Lung (tissue), 11 donors: ENCODE measurements at regions not wholly inside any gene's neighbourhood (a gene's known extent, or its start where the extent isn't known, plus 50 kb on each side); places are given as distances from the start of the nearest gene placed in this dataset.

Source experiments
- ATAC-seq: fragments of 200-7000 bp; cut with Tn5 transposase; one replicate; pipeline ENCODE4 v1.9.1; 2020; ENCODE audit warnings: moderate number of reproducible peaks; ENCODE audit not compliant: insufficient read depth, low FRiP score
- DNase-seq, 3 donors: peaks; one replicate each; pipeline ENCODE4 v3.0.0-alpha.2; 2013 to 2017
- H3K27ac ChIP-seq, 2 donors: one replicate each; pipeline ENCODE4 v1.5.1; 2013; ENCODE audit warnings: mild to moderate bottlenecking in 2 of 2, moderate library complexity in 2 of 2, control low read depth in 1 of 2, inconsistent platforms in 1 of 2, low read depth in 1 of 2, low read length in 1 of 2
- H3K27me3 ChIP-seq, 3 donors: one replicate each; pipeline ENCODE4 v1.5.1; 2013; ENCODE audit warnings: low read length in 2 of 3; ENCODE audit not compliant: control insufficient read depth in 3 of 3, insufficient read depth in 3 of 3
- H3K36me3 ChIP-seq, 4 donors: one replicate each; pipeline ENCODE4 v1.5.1; 2013; ENCODE audit warnings: low read length in 4 of 4, mild to moderate bottlenecking in 1 of 4, moderate library complexity in 1 of 4; ENCODE audit not compliant: control insufficient read depth in 4 of 4, insufficient read depth in 4 of 4
- H3K4me1 ChIP-seq, 5 donors: one replicate each; pipeline ENCODE4 v1.5.1; 2013; ENCODE audit warnings: low read length in 5 of 5, mild to moderate bottlenecking in 2 of 5, moderate library complexity in 1 of 5; ENCODE audit not compliant: control insufficient read depth in 5 of 5, insufficient read depth in 5 of 5
- H3K4me3 ChIP-seq: one replicate; pipeline ENCODE4 v1.5.1; 2013; ENCODE audit warnings: mild to moderate bottlenecking, control low read depth, moderate library complexity
- H3K9ac ChIP-seq, 2 donors: one replicate each; pipeline ENCODE4 v1.5.1; 2013; ENCODE audit warnings: low read length in 2 of 2, control low read depth in 1 of 2; ENCODE audit not compliant: insufficient read depth in 1 of 2
- H3K9me3 ChIP-seq, 4 donors: one replicate each; pipeline ENCODE4 v1.5.1; 2013; ENCODE audit warnings: low read length in 3 of 4, mild to moderate bottlenecking in 1 of 4, moderate library complexity in 1 of 4; ENCODE audit not compliant: control insufficient read depth in 4 of 4, insufficient read depth in 3 of 4
- CTCF ChIP-seq: IDR thresholded peaks from 2 replicates; pipeline ENCODE4 v1.5.1; 2012; ENCODE audit warnings: mild to moderate bottlenecking; ENCODE audit errors: control extremely low read depth, extremely low read depth
- WGBS, 2 donors: extraction: QIAGEN DNeasy Blood & Tissue Kit; methylation state at CpG; one replicate each; pipeline ENCODE4 v1.1.7; 2013; 5-methylcytosine and 5-hydroxymethylcytosine counted together
- donor health status: control.
- donor health status: control.
- donor health status: Bipolar disorder and iron deficiency.
- donor health status: healthy.
- donor health status: DM: yes; HTN: yes; CAD: no.

- peaks cover 0 to 3% (median 0%) of the 10 kb centered on the region in 4 donors for H3K9me3 ChIP-seq
- H3K9ac ChIP-seq = no peak overlapping the region
- peaks cover 0 to 5% (median 0%) of the 10 kb centered on the region in 3 donors for H3K27me3 ChIP-seq
- 73 to 82% methylated on average over 9 to 10 of the region's 10 CpGs for WGBS, 2 donors
- H3K4me1 ChIP-seq = peaks cover 0 to 13% (median 2%) of the 10 kb centered on the region in 5 donors
- H3K4me3 ChIP-seq = no peak overlapping the region
- no peak for TF ChIP-seq CTCF
- H3K27ac ChIP-seq = no peak overlapping the region
- no peak for ATAC-seq
- no peaks in the 10 kb centered on the region for H3K36me3 ChIP-seq
- DNase-seq = no peak
Measured at GRCh38 chrX:39764441-39764914, 333.3 kb downstream of the BCOR start.

DNA sequence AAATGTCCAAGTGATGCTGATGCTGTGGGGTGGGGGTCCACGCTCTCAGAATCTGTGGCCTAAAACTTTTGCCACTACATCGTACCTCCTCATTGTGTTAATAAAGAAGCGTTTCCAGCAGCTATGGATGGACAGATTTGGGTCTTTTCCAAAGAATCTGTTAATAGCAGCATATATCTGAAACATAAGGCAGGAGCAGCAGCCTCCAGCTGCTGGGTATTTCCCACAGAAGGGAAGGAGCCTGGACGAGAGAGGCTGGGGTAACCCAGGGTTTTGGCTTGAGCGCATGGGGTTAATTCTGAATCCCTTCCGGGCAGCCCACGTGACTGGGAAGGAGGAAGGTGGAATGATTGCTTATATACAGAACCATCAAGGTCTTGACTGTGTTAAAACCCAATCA is 332.4 kb downstream of the BCOR start:
- TF ChIP-seq CTCF = no peak
- DNase-seq (peak; percentile 40 to 59 (median 55)), ATAC-seq (no peak)
- Histone ChIP-seq H3K36me3 (no peaks in the 10 kb centered on the region), H3K27me3 (peaks cover 0 to 5% (median 0%) of the 10 kb centered on the region in 3 donors), H3K9me3 (peaks cover 0 to 4% (median 0%) of the 10 kb centered on the region in 4 donors), H3K27ac (no peak overlapping the region), H3K4me3 (no peak overlapping the region), H3K9ac (no peak overlapping the region), H3K4me1 (peaks cover 0 to 6% (median under 1%) of the 10 kb centered on the region in 5 donors)
- WGBS, 2 donors = 72 to 79% methylated on average over 7 of the region's 7 CpGs

GRCh38 chrX:39766085-39766726 is 331.6 kb downstream of the BCOR start:
- Histone ChIP-seq H3K9ac (no peak overlapping the region), H3K4me1 (peaks cover 0 to 3% (median 0%) of the 10 kb centered on the region in 5 donors), H3K27me3 (peaks cover 0 to 7% (median 0%) of the 10 kb centered on the region in 3 donors), H3K36me3 (no peaks in the 10 kb centered on the region), H3K27ac (no peak overlapping the region), H3K4me3 (no peak overlapping the region), H3K9me3 (peaks cover 0 to 5% (median 0%) of the 10 kb centered on the region in 4 donors)
- 69 to 84% methylated on average over 10 of the region's 10 CpGs for WGBS, 2 donors
- DNase-seq (no peak), ATAC-seq (no peak)
- no peak for TF ChIP-seq CTCF
